Body of pancreas (tissue), 4 donors: ENCODE measurements at regions not wholly inside any gene's neighbourhood (a gene's known extent, or its start where the extent isn't known, plus 50 kb on each side); places are given as distances from the start of the nearest gene placed in this dataset.

Source experiments
- ATAC-seq: fragments of 150-250 bp; one replicate; pipeline ENCODE4 v1.9.1; 2016
- DNase-seq, 4 donors: peaks; one replicate each; pipeline ENCODE4 v3.0.0-alpha.2; 2019
- H3K27ac ChIP-seq, 4 donors: fragments of 200-600 bp; sonication (generic); 1 replicate in 3 of 4; 2 replicates in 1 of 4; pipeline versions ENCODE4 v1.5.1 to v1.6.1; 2016 to 2019; ENCODE audit warnings: mild to moderate bottlenecking in 1 of 4, mixed read lengths in 1 of 4, moderate library complexity in 1 of 4
- H3K27me3 ChIP-seq, 2 donors: fragments of 200-600 bp; sonication (generic); one replicate each; pipeline ENCODE4 v1.6.0; 2016; ENCODE audit warnings: mild to moderate bottlenecking in 1 of 2
- H3K36me3 ChIP-seq, 2 donors: fragments of 200-600 bp; sonication (generic); replicated peaks in 1 of 2; 2 replicates each; pipeline ENCODE4 v1.5.1; 2016; ENCODE audit warnings: low read depth in 2 of 2; ENCODE audit not compliant: insufficient read depth in 1 of 2
- H3K4me1 ChIP-seq: fragments of 200-600 bp; sonication (generic); one replicate; pipeline ENCODE4 v1.6.0; 2016
- H3K4me3 ChIP-seq, 2 donors: fragments of 200-600 bp; sonication (generic); 1 replicate in 1 of 2; 2 replicates in 1 of 2; pipeline ENCODE4 v1.5.1; 2016 to 2019
- H3K9me3 ChIP-seq, 3 donors: fragments of 200-600 bp; sonication (generic); 1 replicate in 2 of 3; 2 replicates in 1 of 3; pipeline ENCODE4 v1.5.1; 2016
- CTCF ChIP-seq, 7 experiments: fragments of 450-650 bp in 4 of 7; fragments of 200-600 bp in 3 of 7; sonication (generic) in 3 of 7; IDR thresholded peaks; one replicate each; pipeline ENCODE4 v1.5.1; 2016 to 2019; ENCODE audit warnings: antibody characterized with exemption in 7 of 7
- POLR2A ChIP-seq, 3 donors: fragments of 450-650 bp; IDR thresholded peaks; one replicate each; pipeline ENCODE4 v1.6.1; 2016; ENCODE audit warnings: antibody characterized with exemption in 3 of 3, mild to moderate bottlenecking in 2 of 3
- WGBS, 2 donors: methylation state at CpG; one replicate each; pipeline ENCODE4 v1.1.5; 2017; 5-methylcytosine and 5-hydroxymethylcytosine counted together
- intact Hi-C: fragments of 100-400 bp; cut with DNase I; formaldehyde crosslinking; loops from one replicate; pipeline ENCODE4 v1.15.1; 2023

- Histone ChIP-seq H3K27ac (no peak overlapping the region), H3K36me3 (no peaks in the 10 kb centered on the region), H3K4me1 (no peaks in the 10 kb centered on the region), H3K27me3 (no peaks in the 10 kb centered on the region), H3K9me3 (no peaks in the 10 kb centered on the region), H3K4me3 (no peak overlapping the region)
- intact Hi-C loops = no loop called here
- ATAC-seq (no peak), DNase-seq (no peak)
- TF ChIP-seq CTCF (IDR thresholded peaks at IDR 0.05) (no peak), POLR2A (IDR thresholded peaks at IDR 0.05) (no peak)
These were observed 578.7 kb downstream of the ADCYAP1 start for GRCh38 chr18:1483385-1483784.

- no peaks in the 10 kb centered on the region for H3K27me3 ChIP-seq
- intact Hi-C loops = no loop called here
These were observed 582.8 kb downstream of the ADCYAP1 start for GRCh38 chr18:1487457-1487856.

GRCh38 chr18:1488394-1488793 is 583.7 kb downstream of the ADCYAP1 start:
- no peaks in the 10 kb centered on the region for H3K36me3 ChIP-seq

More at GRCh38 chr18:1487457-1487856, 582.8 kb downstream of the ADCYAP1 start:
- 57 to 81% methylated on average over 2 of the region's 2 CpGs for WGBS, 2 donors
- no peak for DNase-seq
- Histone ChIP-seq H3K9me3 (no peaks in the 10 kb centered on the region), H3K36me3 (no peaks in the 10 kb centered on the region), H3K4me3 (no peak overlapping the region), H3K27ac (no peak overlapping the region), H3K4me1 (no peaks in the 10 kb centered on the region)
- ATAC-seq = no peak
- TF ChIP-seq CTCF (IDR thresholded peaks at IDR 0.05) = no peak
- no peak for TF ChIP-seq POLR2A (IDR thresholded peaks at IDR 0.05)

GRCh38 chr18:1488957-1489356 is 584.3 kb downstream of the ADCYAP1 start:
- DNase-seq (no peak), ATAC-seq (no peak)
- H3K4me3 ChIP-seq = no peak overlapping the region
- 52 to 54% methylated on average over 1 of the region's 1 CpG for WGBS, 2 donors
- H3K4me1 ChIP-seq = no peaks in the 10 kb centered on the region
- H3K27ac ChIP-seq = no peak overlapping the region
- H3K9me3 ChIP-seq = no peaks in the 10 kb centered on the region
- intact Hi-C loops = no loop called here
- TF ChIP-seq POLR2A (IDR thresholded peaks at IDR 0.05) (no peak), CTCF (IDR thresholded peaks at IDR 0.05) (no peak)
- H3K36me3 ChIP-seq = no peaks in the 10 kb centered on the region
- no peaks in the 10 kb centered on the region for H3K27me3 ChIP-seq

More at GRCh38 chr18:1488394-1488793, 583.7 kb downstream of the ADCYAP1 start:
- H3K27me3 ChIP-seq = no peaks in the 10 kb centered on the region
- no peak overlapping the region for H3K27ac ChIP-seq
- TF ChIP-seq CTCF (IDR thresholded peaks at IDR 0.05) = no peak
- TF ChIP-seq POLR2A (IDR thresholded peaks at IDR 0.05) = no peak
- no peaks in the 10 kb centered on the region for H3K4me1 ChIP-seq
- ATAC-seq (no peak), DNase-seq (no peak)
- no peaks in the 10 kb centered on the region for H3K9me3 ChIP-seq
- WGBS, 2 donors = 83 to 87% methylated on average over 4 of the region's 4 CpGs
- H3K4me3 ChIP-seq = no peak overlapping the region
- intact Hi-C loops = no loop called here

- ATAC-seq (no peak), DNase-seq (no peak)
- Histone ChIP-seq H3K4me3 (no peak overlapping the region), H3K9me3 (no peaks in the 10 kb centered on the region), H3K27me3 (no peaks in the 10 kb centered on the region), H3K36me3 (no peaks in the 10 kb centered on the region), H3K4me1 (no peaks in the 10 kb centered on the region), H3K27ac (no peak overlapping the region)
- WGBS, 2 donors = 95 to 98% methylated on average over 2 of the region's 2 CpGs
- no peak for TF ChIP-seq POLR2A (IDR thresholded peaks at IDR 0.05)
- TF ChIP-seq CTCF (IDR thresholded peaks at IDR 0.05) = no peak
- intact Hi-C loops = no loop called here
These were observed 590.7 kb downstream of the ADCYAP1 start for GRCh38 chr18:1495387-1495786.
